GM19463 (cell line): ENCODE measurements at regions not wholly inside any gene's neighbourhood (a gene's known extent, or its start where the extent isn't known, plus 50 kb on each side); places are given as distances from the start of the nearest gene placed in this dataset.

Experiments
- ATAC-seq: cut with Tn5 transposase; IDR thresholded peaks from one replicate; pipeline ENCODE4 v1.9.1; 2021; ENCODE audit warnings: mild to moderate bottlenecking, moderate library complexity; ENCODE audit not compliant: unreplicated experiment

GRCh38 chr2:238985041-238985729, 137.3 kb downstream of the TWIST2 start:
- ATAC-seq, result no peak

- ATAC-seq, result no peak
Observed at GRCh38 chr2:238985931-238986446, 138.1 kb downstream of the TWIST2 start.

DNA sequence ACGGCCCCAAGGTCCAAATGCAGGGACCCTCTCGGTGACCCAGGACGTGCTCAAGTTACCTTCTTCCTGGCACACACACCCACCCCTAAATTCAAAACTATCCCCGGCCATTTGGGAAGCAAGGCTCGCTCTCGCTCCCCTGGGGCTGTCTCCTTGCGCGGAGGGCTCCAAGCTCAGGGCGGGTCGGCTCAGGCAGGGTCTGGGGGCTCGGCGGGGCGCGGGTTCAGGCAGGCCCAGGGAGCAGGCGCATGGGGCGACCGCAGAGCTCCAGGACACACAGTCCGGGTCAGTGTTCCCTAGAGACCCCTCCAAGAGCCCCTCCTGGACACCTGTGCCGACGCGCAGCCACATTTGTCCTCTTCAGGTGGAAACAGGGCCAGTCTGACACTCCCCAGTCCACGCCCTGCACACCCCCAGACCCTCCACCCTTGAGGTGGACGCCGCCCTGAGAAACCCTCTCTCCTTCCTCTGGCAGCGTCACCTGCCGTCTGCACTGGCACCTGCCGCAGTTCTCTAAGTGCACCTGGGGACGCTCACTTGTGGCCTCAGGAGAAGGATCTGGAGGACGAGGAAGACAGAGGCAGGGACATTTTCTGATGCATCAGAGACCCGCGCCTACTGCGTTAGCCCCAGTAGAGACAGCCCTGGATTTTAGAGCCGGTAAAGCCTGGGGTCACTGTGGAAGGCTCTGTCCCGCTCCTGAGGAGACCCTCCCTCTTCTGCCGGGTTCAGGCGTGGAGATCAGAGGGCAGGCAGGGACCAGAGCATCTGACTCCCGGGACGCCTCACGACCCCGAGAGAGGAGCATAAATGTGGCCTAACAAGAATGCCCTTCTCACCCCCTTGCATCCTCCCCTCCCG, 138.8 kb downstream of the TWIST2 start:
- ATAC-seq, result no peak

DNA sequence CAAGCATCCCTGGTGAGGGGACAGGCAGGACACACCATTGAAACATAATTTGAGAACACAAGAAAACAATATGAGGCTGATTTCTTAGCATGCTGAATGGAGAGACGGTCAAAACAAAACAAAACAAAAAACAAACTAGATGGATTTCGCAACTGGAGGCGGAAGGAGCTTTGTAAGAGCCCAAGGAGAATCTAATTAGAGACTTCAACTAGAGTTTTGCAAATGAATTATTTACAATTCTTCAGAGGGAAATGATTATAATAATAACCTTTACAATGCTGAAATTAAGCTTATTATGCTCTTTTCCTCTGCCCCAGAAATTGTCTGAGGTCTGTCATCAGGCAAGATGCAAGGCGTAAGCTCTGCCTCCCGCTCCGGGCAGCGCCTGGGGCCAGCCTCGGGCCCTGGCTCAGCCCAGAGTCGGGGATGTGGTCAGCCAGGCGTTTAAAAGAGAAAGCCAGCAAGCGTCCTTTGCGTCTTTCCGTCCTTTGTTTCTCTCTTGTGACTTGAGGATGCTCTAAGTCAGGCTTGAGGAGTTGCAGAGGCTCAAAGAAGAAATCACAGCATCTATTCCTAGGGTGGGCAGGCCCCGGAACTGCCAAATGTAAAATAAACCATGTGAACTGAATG, 139.6 kb downstream of the TWIST2 start:
- no peak for ATAC-seq

DNA sequence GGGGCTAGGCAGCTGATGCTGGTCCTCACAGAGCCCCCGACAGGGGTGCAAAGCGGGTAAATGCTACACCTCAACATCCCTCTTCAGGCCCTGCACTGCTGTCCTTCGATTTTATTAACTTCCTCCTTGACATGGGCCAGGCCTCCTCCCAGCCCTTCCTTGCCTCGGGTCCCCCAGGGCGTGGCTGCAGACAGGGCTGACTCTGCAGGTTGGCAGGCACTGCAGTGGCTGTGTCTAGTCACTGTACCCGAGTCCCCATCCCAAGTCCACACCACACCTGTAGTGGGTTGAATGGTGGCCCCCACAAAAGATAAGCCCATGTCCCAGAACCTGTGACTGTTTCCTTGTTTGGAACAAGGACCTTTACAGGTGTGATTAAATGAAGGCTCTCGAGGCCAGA, 140.2 kb downstream of the TWIST2 start:
- ATAC-seq, result no peak

GRCh38 chr2:238988752-238989151, 140.9 kb downstream of the TWIST2 start:
- no peak for ATAC-seq

DNA sequence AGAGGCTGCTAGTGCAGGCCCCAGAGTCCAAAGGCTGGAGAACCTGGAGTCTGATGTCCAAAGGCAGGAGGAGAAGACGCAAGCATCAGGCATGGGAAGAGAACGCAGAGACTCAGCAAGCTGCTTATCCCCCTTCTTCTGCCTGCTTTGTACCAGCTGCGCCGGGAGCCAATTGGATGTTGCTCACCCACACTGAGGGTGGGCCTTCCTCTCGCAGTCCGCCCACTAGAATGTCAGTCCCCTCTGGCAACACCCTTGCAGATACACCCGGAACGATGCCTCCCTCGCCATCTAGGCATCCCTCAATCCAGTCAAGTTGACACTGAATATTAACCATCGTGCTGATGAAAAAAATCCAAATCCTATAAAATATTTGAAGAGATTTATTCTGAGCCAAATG, 141.6 kb downstream of the TWIST2 start:
- no peak for ATAC-seq

DNA sequence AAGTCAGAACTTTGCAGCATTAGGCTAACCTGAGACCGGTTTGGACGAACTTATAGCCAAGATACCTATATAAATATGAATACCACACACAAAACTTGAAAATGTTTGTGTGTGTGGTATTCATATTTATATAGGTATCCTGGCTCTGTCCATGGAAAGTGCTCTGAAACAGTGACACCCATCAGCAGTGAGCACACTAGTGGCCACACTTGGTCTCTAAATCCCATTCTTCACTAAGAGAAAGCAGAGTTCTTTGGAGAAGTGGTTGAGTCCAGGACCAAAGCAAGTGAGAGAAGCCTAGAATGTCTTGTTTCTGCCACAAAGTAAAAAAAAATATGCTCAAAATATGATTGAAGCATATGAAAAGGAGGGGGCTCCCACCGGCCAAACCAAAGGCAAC, 146.5 kb downstream of the TWIST2 start:
- no peak for ATAC-seq

DNA sequence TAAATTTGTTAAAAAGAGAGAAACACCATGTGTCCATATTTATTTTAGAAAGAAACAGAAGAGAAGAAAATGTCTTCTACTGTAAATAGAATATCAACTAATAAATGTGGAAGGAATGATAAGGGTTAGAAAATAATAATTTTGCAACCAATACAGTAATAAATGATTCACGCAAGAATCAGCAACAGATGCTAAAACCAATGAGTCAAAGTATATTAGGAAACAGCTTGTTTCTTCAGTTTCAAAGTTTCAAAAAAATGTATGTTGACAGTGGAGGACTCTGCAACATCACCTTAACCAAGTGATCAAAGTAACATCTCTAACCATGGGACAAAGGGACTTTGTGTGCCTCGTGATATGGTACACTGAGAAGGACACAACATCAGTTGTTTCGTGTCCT, 147.0 kb downstream of the TWIST2 start:
- no peak for ATAC-seq

DNA sequence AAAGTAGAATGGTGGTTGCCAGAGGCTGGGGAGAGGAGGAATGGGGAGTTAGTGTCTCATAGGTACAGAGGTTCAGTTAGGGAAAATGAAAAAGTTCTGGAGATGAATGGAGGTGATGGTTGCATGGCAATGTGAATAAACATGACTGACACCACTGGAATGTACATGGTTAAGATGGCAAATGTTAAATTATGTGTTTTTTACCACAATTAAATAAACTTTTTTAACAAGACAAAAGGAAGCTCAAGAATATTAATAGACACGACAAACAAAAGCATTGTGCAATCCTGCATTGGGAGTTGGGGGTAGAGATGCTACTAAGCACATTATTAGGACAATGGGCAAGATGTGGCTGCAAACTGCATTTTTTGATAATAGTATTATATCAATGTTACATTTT, 147.7 kb downstream of the TWIST2 start:
- no peak for ATAC-seq

DNA sequence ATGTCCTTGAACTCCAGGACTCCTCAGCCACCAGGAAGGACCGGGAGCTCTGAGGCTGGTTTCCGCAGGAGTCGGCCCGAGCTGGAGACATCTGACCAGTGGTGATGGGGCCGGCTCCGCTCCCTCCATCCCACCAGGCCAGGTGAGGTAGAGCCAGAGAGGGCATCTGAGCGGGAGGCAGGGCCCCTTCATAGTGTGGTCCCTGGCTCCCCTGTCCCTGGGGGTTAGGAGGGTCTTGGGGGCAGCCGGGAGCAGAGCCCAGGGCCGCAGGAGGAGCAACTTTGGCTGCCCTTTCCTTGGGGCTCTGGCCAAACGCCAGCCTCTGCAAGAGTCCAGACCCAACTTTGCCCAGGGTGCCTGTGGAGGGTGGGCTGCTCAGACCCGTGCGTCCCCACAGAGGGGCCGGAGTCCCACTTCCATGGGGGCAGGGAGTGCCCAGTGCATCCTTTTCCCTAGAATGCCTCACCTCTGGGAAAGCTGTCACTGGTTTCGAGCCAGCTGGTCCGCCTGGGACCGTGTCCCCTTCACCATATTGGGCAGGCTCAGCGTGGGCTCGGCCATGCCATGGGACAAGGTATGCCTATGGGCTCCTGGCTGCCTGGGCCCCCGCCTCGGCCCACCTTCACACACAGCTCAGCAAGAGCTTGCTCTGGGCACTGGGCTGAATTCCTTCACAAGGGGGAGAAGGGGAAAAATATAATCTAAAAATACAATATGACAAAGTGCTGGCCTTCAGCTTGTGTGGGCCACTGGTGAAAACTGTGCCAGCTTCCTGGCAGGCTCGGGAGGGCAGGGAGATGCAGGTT, 148.6 kb downstream of the TWIST2 start:
- no peak for ATAC-seq

DNA sequence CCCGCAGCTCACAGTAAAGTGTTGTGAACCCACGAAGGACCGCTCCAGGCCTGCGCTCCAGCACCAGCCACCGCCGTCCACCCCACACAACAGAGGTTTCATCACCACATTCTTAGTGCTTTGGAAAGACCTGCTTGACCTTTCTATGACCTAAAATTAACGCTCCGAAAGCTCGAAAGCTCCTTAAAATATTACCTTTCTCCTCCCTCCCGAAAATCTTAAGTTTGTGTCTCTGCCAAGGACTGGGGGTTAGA, 149.2 kb downstream of the TWIST2 start:
- ATAC-seq, result no peak

- no peak for ATAC-seq
Observed at GRCh38 chr2:238997684-238998083, 149.8 kb downstream of the TWIST2 start.
